ENCODE measurements at regions not wholly inside any gene's neighbourhood (a gene's known extent, or its start where the extent isn't known, plus 50 kb on each side); places are given as distances from the start of the nearest gene placed in this dataset.

- TF ChIP-seq POLR2AphosphoS5 (IDR thresholded peaks at IDR 0.05; ENCODE audit: low read depth, low read length) = no peak
- no peak for TF ChIP-seq SIN3A (IDR thresholded peaks at IDR 0.05; ENCODE audit: borderline replicate concordance, insufficient read depth, low read length)
- TF ChIP-seq, protein P1, sequence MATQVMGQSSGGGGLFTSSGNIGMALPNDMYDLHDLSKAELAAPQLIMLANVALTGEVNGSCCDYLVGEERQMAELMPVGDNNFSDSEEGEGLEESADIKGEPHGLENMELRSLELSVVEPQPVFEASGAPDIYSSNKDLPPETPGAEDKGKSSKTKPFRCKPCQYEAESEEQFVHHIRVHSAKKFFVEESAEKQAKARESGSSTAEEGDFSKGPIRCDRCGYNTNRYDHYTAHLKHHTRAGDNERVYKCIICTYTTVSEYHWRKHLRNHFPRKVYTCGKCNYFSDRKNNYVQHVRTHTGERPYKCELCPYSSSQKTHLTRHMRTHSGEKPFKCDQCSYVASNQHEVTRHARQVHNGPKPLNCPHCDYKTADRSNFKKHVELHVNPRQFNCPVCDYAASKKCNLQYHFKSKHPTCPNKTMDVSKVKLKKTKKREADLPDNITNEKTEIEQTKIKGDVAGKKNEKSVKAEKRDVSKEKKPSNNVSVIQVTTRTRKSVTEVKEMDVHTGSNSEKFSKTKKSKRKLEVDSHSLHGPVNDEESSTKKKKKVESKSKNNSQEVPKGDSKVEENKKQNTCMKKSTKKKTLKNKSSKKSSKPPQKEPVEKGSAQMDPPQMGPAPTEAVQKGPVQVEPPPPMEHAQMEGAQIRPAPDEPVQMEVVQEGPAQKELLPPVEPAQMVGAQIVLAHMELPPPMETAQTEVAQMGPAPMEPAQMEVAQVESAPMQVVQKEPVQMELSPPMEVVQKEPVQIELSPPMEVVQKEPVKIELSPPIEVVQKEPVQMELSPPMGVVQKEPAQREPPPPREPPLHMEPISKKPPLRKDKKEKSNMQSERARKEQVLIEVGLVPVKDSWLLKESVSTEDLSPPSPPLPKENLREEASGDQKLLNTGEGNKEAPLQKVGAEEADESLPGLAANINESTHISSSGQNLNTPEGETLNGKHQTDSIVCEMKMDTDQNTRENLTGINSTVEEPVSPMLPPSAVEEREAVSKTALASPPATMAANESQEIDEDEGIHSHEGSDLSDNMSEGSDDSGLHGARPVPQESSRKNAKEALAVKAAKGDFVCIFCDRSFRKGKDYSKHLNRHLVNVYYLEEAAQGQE (IDR thresholded peaks at IDR 0.05; ENCODE audit: insufficient read depth in 1 of 2, low read depth in 2 of 2, low read length in 2 of 2) = no peak
- TF ChIP-seq FOXP2 (optimal IDR thresholded peaks at IDR 0.05; ENCODE audit: borderline replicate concordance, extremely low read depth, extremely low read length, insufficient read depth) = no peak
- TF ChIP-seq TAF1 (IDR thresholded peaks at IDR 0.05; ENCODE audit: borderline replicate concordance, insufficient read depth, low read length) = no peak
Measured at GRCh38 chr5:163387589-163388343, 49.6 kb upstream of the CCNG1 start.
